GM19452 (cell line): ENCODE measurements at regions not wholly inside any gene's neighbourhood (a gene's known extent, or its start where the extent isn't known, plus 50 kb on each side); places are given as distances from the start of the nearest gene placed in this dataset.

Experiments used
- ATAC-seq: cut with Tn5 transposase; IDR thresholded peaks from one replicate; pipeline ENCODE4 v1.9.1; 2021; ENCODE audit not compliant: unreplicated experiment

DNA sequence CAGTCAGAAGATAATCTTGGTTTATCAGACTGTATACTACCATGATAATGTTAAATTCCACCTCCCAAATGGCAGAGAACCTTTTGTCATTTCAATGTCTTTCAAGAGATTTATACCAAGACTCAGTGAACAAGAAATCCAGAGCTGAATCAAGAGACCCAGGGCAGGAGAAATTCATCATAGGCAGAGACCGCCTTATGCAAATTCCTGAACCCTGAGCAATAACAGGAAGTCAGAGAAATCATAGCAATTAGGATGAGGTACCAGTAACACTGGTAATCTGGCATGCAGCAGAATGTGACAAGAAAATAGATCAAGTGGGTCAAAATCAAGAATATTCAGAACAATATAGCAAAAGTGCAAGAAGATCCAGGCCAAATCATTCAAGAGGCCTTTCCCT lies 412.4 kb upstream of the LRATD1 start:
- no peak for ATAC-seq

- ATAC-seq, result no peak
Measured at GRCh38 chr2:14221466-14221865, 411.1 kb upstream of the LRATD1 start.

GRCh38 chr2:14223576-14223975 lies 408.9 kb upstream of the LRATD1 start:
- no peak for ATAC-seq

DNA sequence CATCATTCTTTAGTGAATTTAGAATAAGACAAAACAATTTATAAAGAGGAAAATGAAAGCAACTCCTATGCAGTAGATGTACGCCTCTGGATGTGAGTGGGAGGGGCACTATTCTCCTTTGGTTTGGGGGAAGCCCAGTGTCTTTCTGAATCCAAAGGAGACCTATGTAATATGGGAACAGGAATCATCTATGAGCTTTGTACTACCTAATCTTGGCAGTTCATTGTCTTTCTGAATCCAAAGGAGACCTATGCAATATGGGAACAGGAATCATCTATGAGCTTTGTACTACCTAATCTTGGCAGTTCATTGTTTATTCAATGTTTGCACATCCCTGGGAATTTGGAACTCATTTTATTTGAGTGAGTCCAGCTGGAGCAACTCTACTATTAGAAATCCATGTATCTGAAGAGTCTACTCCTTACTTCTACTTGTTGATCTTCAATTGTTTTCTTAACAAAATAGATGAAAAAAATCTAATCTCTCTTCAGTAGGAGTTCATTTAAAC lies 401.1 kb upstream of the LRATD1 start:
- no peak for ATAC-seq

DNA sequence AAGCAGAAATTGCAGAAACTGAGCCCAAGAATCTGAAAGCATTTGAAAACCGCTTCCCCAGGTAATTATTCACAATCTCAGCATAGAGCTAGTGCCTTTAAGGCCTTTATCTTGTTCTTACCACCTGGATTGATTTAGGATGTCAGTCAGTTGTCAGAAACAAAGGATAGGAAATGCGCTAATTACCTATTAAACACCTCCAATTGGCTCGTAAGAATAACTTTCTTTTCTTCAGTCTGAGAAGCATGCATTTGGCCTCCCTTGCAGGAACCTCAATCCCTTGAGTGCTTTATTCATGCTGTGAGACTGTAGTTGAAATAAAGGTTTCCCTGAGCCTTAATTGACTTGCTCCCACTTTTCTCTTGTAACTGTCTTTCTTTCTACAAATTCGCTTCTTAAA lies 400.3 kb upstream of the LRATD1 start:
- no peak for ATAC-seq

- no peak for ATAC-seq
Measured at GRCh38 chr2:14234911-14235310, 397.6 kb upstream of the LRATD1 start.

DNA sequence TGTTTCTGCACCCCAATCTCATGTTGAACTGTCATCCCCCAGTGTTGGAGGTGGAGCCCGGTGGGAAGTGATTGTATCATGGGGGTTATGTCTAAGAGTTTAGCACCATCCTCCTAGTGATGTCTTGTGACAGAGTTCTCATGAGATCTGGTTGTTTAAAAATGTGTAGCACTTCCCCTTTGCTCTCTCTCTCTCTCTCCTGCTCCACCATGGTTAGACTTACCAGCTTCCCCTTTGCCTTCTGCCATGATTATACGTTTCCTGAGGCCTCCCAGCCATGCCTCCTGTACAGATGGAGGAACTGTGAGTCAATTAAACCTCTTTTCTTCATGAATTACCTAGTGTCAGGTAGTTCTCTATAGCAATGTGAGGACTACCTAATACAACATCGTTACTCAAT lies 396.9 kb upstream of the LRATD1 start:
- no peak for ATAC-seq

DNA sequence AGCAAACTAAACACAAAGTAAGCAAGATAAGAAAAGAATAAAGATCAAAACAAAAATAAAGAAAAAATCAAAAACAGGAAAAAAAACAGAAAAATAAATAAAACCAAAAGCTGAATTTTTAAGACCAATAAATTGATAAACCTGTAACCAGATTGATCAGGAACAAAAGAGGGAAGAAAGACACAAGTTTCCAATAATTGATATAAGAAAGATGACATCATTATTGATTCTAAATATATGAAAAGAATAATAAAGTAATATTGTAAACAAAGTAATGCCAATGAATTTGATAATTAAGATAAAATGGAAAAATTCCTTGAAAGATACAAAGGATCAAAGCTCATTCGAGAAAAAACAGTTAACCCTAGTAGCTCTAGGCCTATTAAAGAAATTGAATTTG lies 394.6 kb upstream of the LRATD1 start:
- ATAC-seq, result no peak

- no peak for ATAC-seq
Measured at GRCh38 chr2:14239605-14240004, 392.9 kb upstream of the LRATD1 start.

DNA sequence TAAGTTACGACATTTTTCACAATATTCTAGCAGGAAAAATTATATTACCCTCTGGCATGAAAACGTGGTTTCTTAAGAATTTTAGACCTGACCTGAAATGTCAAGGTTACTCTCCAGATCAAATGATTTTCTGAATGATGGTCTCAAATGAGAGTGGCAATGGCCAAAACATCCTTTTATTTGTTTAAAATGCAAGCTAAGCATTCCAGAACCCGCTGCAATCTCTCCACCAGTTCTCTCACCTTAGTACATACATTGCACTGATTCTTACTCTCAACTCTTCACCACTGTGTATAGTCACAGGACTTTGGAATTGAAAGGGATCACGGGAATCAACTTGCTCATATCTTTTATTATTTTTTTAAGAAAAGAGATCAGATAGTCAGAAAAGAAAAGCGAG lies 391.6 kb upstream of the LRATD1 start:
- ATAC-seq, result no peak

DNA sequence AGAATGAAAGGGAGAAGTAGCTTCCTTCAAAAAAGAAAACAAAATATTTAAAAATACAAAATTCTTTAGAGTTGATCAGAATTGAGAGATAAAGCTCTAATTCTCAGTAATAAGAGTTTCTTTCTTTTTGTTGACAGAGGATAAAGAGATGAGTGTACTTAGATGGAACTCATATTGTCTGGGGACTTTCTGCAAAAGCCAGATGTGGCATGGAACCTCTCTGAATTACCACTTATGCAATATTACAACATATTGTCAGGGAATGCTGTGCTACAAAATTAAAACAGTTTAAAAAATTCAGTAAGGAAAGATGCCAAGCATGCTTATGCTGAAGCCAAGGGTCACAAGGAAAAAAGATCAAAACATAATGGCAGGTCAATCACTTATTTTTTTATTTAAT lies 386.6 kb upstream of the LRATD1 start:
- ATAC-seq, result no peak

- ATAC-seq, result no peak
Measured at GRCh38 chr2:14255135-14255820, 377.2 kb upstream of the LRATD1 start.

DNA sequence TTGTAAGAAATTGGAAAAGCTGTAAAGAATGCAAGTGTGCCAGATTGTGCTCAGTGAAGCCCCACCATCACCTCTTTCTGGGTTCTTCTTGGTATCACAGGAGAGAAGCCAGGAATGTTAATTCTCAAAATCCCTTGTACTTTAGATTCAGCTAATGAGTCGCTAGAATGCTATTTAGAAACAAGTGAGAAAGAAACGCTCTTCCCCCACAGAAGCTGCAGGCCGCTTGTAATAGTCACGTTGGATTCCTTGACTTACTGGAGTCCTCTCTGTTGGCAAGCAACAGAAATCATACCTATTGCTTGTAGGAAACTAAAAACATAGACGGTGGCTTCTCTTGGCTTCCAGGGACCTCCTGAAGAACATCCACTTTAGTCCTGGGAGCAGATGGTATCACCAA lies 375.6 kb upstream of the LRATD1 start:
- ATAC-seq, result no peak

- no peak for ATAC-seq
Measured at GRCh38 chr2:14257801-14258507, 374.6 kb upstream of the LRATD1 start.

DNA sequence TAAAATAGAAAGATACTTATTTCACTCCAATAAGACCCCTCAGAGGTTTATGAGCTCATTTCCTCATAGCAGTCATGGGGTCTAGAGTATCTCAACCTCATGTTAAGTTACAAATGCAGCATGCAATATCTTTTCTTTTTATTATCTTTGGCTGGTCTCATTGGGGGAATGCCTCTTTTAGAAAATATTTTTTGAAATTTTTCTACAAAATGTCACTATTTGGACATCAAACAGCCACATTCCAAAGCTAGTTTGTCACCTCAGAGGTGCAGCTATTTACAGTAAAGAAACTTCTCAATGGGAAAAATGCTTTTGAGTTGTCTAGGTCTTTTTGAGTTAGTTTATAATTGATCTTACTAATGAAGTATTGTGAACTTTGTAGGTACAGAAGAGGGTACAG lies 370.7 kb upstream of the LRATD1 start:
- no peak for ATAC-seq

DNA sequence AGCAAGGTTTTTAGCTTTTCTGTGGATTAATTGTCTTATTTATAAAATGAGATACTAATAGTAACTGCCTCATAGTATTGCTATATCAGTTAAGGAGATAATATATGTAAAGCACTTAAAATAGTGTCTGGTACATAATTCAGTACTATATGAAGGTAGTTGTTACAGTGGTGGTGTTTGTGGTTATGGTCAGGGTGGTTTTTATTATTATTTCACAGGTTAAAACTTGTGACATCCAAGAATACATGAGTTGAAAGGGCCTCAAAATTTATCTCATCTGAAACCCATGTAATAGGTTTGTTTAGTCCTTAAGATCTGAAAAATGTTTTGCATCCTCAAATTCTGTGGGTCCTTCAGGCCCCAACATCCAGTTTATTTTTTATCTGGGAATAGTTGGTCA lies 369.5 kb upstream of the LRATD1 start:
- no peak for ATAC-seq

- no peak for ATAC-seq
Measured at GRCh38 chr2:14270036-14270582, 362.4 kb upstream of the LRATD1 start.

DNA sequence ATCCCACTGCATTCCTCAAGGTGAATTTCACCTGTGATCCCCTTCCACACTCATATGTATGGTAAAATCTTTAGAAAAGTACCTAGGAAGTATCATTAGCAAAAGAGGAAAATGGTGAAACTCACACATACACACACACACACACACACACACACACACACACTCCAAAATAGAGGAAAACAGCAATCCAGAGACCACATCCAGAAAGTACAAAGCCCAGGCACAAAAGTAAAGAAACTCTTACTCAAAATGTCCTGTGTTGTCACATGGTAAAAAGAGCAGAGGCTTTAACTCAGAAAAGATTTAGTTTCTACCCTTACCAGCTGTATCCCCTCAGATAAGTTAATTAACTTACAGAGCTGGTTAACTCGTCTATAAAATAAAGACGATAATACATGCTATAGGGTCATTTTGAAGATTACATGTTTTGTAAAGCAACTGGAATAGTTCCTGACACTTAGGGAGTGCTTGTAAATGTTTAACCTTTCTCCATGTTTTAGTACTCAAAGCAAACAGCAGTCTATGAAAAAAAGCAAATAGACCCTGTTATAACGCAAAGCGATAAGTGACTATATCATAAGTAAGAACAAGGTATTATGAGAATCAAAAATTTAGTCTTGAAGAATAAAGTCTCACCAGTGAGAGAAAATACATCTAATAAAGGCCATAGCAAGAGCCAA lies 360.0 kb upstream of the LRATD1 start:
- no peak for ATAC-seq

DNA sequence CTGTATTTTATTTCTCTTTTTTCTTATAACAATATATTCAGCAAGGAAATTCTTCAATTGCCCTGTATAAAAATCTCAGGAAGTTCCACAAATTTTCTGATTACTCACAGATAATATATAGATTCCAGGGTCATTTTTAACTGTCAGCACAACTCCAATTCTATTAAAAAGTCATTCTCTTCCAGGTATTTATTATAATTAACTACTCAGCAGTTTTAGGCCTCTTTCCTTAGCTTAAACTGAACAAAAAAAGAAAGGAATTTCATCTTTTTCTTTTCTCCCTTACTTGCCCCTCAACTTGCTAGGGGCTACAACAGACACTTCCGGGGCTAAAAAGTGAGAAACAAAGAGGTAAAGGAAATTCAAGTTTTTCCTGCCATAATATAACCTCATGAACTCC lies 358.9 kb upstream of the LRATD1 start:
- ATAC-seq, result no peak

DNA sequence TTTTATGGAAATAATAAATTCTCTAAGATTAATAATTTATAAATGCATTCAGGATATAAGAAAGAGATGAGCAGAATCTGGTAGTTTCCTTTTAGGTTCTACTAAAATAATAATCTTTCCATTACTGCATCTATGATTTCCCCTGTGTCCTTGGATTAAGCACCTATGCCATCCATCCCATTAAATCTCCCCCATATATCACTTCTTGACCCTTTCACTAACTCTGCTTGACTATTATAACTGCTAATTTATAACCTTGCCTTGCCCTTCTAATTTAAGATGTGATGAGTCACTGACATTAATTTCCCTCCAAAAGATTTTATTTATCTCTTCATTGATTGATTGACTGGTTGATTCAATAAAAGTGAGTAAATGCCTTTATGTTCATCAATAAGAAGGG lies 348.3 kb upstream of the LRATD1 start:
- ATAC-seq, result no peak

GRCh38 chr2:14285812-14286211 lies 346.7 kb upstream of the LRATD1 start:
- no peak for ATAC-seq

DNA sequence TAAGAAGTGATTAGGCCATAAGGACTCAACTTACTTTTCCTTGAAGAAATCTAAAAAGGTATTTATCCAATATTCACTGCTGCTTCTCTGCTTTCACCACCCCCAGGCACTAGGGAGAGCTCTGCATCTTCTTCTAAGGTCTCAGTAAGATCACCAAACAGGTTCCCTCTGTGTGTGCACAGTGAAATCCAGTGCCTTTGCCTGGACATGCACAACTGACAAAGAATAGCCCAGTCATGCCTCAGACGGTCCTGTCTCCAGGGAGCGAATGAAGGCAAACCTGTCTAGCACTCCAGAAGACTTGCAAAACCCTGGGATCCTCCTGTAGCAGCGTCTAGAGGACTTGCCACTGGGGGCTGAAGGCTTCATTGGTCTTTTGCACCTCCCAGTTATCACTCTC lies 344.5 kb upstream of the LRATD1 start:
- ATAC-seq, result no peak
